ENCODE measurements at regions not wholly inside any gene's neighbourhood (a gene's known extent, or its start where the extent isn't known, plus 50 kb on each side); places are given as distances from the start of the nearest gene placed in this dataset.

DNA sequence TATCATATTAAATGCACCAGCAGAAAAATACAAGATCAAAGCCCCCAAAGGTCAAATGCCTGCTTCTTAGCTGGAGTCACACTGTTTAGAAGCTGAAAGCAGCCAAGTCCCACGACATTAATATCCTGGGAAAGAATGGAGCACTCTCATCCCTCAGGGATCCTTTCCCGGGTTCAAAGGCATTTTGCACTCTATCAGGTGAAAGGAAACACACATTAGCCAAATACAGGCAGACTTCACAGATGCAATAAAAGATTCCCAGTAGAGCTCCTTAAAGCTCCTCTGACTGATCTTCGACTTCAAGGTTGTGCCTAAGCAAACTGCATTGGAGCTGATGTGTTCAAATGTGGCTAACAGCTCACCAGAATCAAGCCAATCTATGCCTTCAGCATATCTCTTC, 158.4 kb downstream of the RNF152 start:
- TF ChIP-seq CTCF (optimal IDR thresholded peaks at IDR 0.05 in 1 of 3, IDR thresholded peaks at IDR 0.05 in 1 of 3, conservative IDR thresholded peaks at IDR 0.05 in 1 of 3; ENCODE audit: extremely low read depth in 1 of 3, insufficient read depth in 2 of 3, low read length in 3 of 3) (no peak), EZH2 (IDR thresholded peaks at IDR 0.05; ENCODE audit: low read length) (no peak)

Measured in keratinocyte (primary cell).